NCI-H510A treated with DMSO at 0.1 percent for 48 hours (cell line): ENCODE measurements at regions not wholly inside any gene's neighbourhood (a gene's known extent, or its start where the extent isn't known, plus 50 kb on each side); places are given as distances from the start of the nearest gene placed in this dataset.

ENCODE experiments used
- DNase-seq: peaks from one replicate; lab custom pipeline; 2025; lab: John Stamatoyannopoulos, UW

GRCh38 chr11:104338186-104338585, 174.2 kb upstream of the PDGFD start:
- DNase-seq: no peak

DNA sequence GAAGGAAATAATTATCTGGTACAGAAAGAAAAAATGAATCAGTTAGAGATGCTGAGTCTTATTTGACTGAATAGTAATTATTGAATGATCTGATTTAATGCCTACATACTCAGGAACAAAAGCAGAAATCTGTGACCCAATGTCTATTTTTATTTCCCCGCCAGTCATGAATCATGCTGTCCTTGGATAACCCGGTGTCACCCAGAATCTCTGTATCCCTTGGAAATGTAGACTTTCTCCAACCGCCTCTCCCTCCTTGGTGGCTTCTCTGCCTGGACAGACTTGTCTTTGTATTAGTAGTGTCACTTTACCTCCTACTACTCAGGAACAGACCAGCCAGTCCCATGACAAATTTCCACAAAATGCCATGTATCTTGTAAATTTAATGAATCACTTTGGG, 173.3 kb upstream of the PDGFD start:
- DNase-seq: no peak

GRCh38 chr11:104333977-104334376, 170.0 kb upstream of the PDGFD start:
- DNase-seq: no peak

GRCh38 chr11:104332110-104332509, 168.2 kb upstream of the PDGFD start:
- DNase-seq: no peak

- DNase-seq: no peak
Observed at GRCh38 chr11:104329078-104329665, 165.2 kb upstream of the PDGFD start.

DNA sequence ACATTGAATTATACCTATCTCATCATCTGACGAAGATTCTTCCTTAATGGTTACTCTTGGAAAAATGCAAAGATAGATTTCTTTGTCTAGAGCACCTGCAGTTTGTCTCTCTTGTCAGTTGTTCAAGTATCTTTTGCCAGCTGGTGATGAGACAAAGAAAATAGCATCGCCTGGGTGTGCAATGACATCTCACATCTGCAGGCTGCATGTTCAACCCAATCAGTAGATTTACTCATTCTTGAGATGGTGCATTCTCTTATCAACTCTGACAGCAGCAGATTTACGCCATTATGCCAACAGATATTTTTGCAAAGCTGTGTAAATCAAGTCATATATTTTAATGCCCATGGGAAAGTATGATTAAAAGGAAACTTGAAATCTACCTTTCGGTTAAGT, 164.6 kb upstream of the PDGFD start:
- no peak for DNase-seq

GRCh38 chr11:104327861-104328511, 164.0 kb upstream of the PDGFD start:
- DNase-seq: no peak

- no peak for DNase-seq
Observed at GRCh38 chr11:104325093-104325492, 161.1 kb upstream of the PDGFD start.

DNA sequence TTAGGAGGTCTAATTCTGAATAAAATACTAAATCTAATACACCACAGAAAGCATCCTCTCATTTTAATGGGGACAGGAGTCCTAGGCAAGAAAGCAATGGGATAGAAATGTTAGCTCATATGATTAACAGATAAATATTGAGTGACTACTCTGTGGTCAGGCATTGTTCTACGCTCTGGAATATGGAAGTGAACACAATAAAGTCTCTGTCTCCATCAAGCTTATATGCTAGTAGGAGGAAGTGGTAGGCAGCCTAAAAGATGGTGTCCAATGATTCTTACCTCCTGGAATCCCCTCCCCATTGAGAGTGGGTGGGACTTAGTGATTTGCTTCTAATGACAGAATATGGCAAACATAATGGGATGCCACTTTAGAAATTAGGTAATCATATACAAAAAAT, 160.3 kb upstream of the PDGFD start:
- no peak for DNase-seq

- no peak for DNase-seq
Observed at GRCh38 chr11:104323841-104324240, 159.9 kb upstream of the PDGFD start.

GRCh38 chr11:104322696-104323095, 158.7 kb upstream of the PDGFD start:
- DNase-seq: no peak

GRCh38 chr11:104320956-104321355, 157.0 kb upstream of the PDGFD start:
- DNase-seq: no peak

- no peak for DNase-seq
Observed at GRCh38 chr11:104320097-104320496, 156.2 kb upstream of the PDGFD start.

- DNase-seq: no peak
Observed at GRCh38 chr11:104319396-104319795, 155.4 kb upstream of the PDGFD start.

- DNase-seq: no peak
Observed at GRCh38 chr11:104306862-104307474, 143.0 kb upstream of the PDGFD start.

- DNase-seq: no peak
Observed at GRCh38 chr11:104301776-104302175, 137.8 kb upstream of the PDGFD start.

- no peak for DNase-seq
Observed at GRCh38 chr11:104291646-104292045, 127.7 kb upstream of the PDGFD start.

GRCh38 chr11:104286129-104286528, 122.2 kb upstream of the PDGFD start:
- DNase-seq: no peak

DNA sequence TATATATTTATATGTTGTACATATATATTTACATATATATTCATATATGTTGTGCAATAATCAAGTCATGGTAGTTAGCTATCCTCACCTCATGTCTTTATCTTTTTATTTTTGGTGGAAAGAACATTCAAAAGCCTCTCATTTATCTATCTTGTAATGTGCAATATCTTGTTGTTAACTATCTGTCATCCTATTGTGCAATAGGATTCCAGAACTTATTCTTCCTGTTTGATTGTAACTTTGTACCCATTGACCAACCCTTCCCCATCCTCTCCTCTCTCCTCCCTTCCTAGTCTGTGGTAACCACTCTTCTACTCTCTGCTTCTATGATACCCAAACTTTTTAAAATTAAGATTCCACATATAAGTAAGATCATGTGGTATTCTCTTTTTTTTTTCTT, 115.6 kb upstream of the PDGFD start:
- no peak for DNase-seq

- DNase-seq: no peak
Observed at GRCh38 chr11:104275992-104276391, 112.0 kb upstream of the PDGFD start.

DNA sequence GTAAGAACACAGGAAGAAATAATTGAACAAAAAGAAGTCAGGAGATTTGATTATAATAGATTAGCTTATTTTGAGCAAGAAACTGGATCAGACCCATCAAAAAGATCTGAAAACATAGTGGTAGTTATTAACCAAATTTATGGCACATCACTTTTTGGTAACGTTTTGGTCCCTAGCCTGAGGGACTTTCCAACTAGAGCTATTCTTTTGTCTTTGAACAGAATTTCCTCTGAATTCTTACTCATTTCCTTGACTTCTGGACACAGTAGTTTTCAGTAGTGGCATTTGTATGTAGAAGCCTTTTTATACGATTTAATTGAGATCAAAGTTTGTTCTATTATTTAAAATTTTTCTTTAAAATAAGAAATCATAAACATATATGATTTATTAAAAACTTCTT, 96.5 kb upstream of the PDGFD start:
- no peak for DNase-seq

- DNase-seq: no peak
Observed at GRCh38 chr11:104259121-104259610, 95.2 kb upstream of the PDGFD start.

DNA sequence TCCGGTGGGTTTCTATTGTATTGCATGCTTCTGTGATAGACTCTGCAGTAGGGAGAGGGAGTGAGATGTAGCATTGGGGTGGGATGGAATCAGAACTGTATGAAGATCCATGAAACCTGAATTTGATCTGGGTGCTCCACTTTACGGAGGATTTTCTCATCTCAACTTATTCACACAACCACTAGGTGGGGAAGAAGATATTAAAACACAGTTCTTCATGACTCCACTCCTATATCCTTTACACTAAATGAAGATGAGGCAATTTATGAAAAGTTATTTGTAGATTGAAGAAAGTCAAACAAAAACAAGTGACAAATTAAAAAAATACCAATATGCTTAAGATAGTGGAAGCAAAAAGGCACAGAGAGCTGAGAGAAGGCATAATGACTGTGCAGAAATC, 92.6 kb upstream of the PDGFD start:
- DNase-seq: no peak

- no peak for DNase-seq
Observed at GRCh38 chr11:104254347-104254746, 90.4 kb upstream of the PDGFD start.
